ENCODE measurements at regions not wholly inside any gene's neighbourhood (a gene's known extent, or its start where the extent isn't known, plus 50 kb on each side); places are given as distances from the start of the nearest gene placed in this dataset.

DNA sequence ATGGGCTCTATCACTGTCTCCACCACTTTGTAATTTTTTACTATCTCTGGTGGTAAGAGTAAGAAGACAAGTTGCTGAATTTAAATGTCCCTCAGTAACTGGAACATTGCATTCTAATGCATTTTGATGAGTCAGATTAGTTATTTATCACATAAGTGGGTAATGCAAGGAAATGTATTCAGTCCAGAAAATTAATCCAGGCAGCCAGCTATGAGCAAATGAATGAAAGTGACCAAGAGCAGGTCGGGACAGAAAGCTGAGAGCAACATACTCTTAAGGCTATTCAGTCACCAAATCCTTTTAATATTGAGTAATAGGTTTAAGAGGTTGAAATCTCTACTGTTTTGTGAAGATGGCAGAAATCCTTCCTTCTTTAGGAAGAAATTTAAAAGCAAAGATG is 265.5 kb upstream of the PARD3B start:
- no peak overlapping the region for H3K4me3 ChIP-seq (ENCODE audit: low read depth, low read length)
- TF ChIP-seq, protein P1, sequence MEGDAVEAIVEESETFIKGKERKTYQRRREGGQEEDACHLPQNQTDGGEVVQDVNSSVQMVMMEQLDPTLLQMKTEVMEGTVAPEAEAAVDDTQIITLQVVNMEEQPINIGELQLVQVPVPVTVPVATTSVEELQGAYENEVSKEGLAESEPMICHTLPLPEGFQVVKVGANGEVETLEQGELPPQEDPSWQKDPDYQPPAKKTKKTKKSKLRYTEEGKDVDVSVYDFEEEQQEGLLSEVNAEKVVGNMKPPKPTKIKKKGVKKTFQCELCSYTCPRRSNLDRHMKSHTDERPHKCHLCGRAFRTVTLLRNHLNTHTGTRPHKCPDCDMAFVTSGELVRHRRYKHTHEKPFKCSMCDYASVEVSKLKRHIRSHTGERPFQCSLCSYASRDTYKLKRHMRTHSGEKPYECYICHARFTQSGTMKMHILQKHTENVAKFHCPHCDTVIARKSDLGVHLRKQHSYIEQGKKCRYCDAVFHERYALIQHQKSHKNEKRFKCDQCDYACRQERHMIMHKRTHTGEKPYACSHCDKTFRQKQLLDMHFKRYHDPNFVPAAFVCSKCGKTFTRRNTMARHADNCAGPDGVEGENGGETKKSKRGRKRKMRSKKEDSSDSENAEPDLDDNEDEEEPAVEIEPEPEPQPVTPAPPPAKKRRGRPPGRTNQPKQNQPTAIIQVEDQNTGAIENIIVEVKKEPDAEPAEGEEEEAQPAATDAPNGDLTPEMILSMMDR (IDR thresholded peaks at IDR 0.05; ENCODE audit: borderline replicate concordance, insufficient read depth, low read depth, low read length): no peak

DNA sequence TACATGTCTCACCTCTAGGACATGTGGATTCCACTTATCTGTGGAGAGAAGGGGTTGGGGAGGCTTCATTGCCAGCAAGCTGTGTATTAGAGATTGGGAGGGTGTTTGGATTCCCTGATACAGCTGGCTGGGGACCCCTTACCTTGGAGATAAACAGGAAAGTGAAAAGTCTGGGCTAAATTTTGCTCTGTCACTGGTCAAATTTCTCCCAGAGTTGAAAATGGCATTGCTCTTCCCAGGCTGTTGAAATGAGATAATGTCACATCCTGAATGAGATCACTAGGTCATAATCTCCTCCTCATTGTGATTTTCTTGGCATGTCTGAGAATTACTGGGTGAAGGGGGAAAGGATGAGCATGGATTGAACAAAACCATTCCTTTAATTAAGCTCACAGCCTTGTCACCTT is 265.0 kb upstream of the PARD3B start:
- TF ChIP-seq, protein P1 (IDR thresholded peaks at IDR 0.05; ENCODE audit: borderline replicate concordance, insufficient read depth, low read depth, low read length): no peak
- no peak overlapping the region for H3K4me3 ChIP-seq (ENCODE audit: low read depth, low read length)

DNA sequence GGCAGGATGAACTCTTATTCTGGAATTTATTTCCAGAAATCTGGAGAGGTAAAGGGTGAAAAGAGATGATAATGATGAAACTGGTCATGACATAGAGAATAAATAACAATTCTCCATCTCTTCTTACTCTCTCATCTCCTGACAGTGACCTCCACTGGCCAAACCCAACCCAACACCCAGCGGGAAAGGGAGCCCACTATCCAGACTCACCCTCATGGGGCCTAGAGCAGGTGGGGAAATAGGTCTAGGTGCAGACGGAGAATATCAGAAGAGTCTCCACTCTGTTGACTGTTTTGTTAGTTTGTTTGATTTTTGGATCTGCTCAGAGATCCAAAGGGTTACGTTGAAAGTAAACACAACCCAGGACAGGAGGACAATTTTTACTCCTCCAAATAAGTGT is 263.2 kb upstream of the PARD3B start:
- H3K4me3 ChIP-seq (ENCODE audit: low read depth, low read length): no peak overlapping the region
- TF ChIP-seq, protein P1 (IDR thresholded peaks at IDR 0.05; ENCODE audit: borderline replicate concordance, insufficient read depth, low read depth, low read length): no peak

DNA sequence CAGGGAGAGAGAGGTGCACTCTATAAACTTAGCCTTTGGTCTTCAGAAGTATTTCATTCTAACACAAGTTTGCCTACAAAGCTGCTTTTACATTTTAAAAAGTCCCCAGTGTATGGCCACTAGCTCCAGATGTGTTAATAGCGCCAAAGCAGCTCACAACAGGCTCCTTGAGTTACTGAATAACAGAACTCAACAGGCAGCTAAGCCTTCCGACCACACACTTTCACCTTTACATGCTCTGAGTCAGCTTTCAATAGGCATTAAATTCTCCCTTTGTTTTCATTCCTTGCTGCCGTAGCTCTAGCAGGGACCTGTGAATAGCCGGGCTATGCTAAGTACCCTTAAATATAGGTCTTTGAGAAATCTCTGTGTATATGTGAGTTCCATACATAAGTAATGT is 262.8 kb upstream of the PARD3B start:
- TF ChIP-seq, protein P1 (IDR thresholded peaks at IDR 0.05; ENCODE audit: borderline replicate concordance, insufficient read depth, low read depth, low read length): no peak

DNA sequence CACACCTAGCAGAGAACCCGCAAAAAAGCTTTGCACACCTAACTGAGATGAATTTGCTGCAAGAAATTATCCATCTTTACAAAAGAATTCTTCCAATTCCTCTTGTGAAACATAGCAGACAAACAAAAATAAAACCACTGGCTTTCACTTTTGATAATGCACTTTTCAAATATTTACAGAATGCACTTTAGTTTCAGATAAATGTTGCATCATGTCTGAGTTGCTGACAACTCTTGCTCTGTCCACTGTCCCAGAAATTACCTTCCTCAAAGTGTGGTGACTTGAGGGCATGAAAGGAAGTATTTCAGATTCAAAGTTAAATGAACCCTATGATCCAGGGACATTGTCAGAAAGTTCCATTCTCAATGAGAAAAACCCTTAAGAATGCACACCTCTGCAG is 256.2 kb upstream of the PARD3B start:
- TF ChIP-seq, protein P1 (IDR thresholded peaks at IDR 0.05; ENCODE audit: borderline replicate concordance, insufficient read depth, low read depth, low read length): no peak

More for the DNA sequence above, 262.8 kb upstream of the PARD3B start:
- no peak overlapping the region for H3K4me3 ChIP-seq (ENCODE audit: low read depth, low read length)

DNA sequence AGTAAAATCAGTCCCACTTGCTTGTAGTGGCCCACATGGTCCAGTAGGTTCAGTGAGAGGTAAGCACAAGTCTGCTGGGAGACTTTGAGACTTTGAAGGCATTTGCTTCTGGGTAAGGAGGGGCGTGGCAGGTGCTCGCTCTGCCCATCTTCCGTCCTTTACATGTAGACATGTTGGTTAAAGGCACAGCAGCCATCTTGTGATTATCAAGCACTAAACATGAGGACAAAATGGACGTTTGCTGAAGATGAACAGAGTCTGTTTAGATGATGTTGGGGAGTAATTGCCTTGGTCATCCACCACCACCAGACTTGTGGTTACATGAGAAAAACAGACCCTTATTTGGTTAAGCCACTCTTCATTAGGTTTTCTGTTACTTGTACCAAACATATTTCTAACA is 252.8 kb upstream of the PARD3B start:
- TF ChIP-seq, protein P1 (IDR thresholded peaks at IDR 0.05; ENCODE audit: borderline replicate concordance, insufficient read depth, low read depth, low read length): no peak
- H3K4me3 ChIP-seq (ENCODE audit: low read depth, low read length): no peak overlapping the region

More for the DNA sequence above, 256.2 kb upstream of the PARD3B start:
- H3K4me3 ChIP-seq (ENCODE audit: low read depth, low read length): no peak overlapping the region

DNA sequence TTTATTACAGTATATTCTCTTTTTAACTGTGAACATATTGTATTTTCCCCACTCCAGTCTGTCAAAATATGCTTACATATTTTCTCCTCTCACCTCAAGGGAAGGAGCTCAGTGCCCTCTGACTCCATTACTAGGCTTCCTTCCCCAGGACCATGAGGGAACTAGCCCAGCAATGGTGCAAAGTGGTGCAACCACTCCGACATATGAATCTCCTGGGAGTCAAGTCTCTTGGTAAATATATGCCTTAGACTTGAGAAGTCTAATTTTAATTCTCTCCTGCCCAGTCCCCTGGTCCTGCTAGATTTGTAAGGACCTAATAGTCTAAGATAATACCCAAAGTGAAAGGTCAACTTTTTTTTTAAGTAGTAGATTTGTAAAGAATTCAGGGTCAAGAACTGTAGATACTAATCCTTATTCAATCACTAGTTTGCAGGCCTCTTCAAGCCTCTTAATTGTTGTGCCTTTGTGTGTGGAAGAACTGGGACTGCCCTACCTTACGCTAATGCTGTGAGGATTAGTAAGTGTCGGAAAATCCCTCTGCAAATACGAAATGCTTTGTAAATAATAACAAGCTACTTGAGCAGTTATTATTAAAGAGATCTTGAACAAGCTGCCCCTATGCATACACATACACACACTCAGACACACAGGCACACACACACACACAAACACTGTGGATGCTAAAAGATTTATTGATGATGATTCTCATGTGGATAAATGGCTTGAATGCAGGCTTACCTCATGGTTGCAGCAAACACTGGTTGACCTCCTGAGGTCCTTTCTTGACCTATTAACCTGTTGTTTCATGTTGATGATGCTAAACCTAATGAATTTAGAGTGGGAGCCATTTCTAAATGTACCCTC is 251.2 kb upstream of the PARD3B start:
- TF ChIP-seq, protein P1 (IDR thresholded peaks at IDR 0.05; ENCODE audit: borderline replicate concordance, insufficient read depth, low read depth, low read length): no peak
- H3K4me3 ChIP-seq (ENCODE audit: low read depth, low read length): no peak overlapping the region

Measured in GM12875 (cell line).